GM21786 (cell line): ENCODE measurements at regions not wholly inside any gene's neighbourhood (a gene's known extent, or its start where the extent isn't known, plus 50 kb on each side); places are given as distances from the start of the nearest gene placed in this dataset.
"Not testable (repeated sequence)": the region's sequence is repeated elsewhere in the genome, so short reads cannot be mapped to it uniquely, and the experiment has no call there.

Experiments used
- ATAC-seq: cut with Tn5 transposase; IDR thresholded peaks from one replicate; pipeline ENCODE4 v1.9.1; 2021; ENCODE audit not compliant: unreplicated experiment

GRCh38 chr16:65822148-65822547, 544.3 kb upstream of the CDH5 start:
- ATAC-seq = no peak

- no peak for ATAC-seq
Measured at GRCh38 chr16:65819136-65819898, 547.2 kb upstream of the CDH5 start.

- ATAC-seq = no peak
Measured at GRCh38 chr16:65817799-65818198, 548.7 kb upstream of the CDH5 start.

GRCh38 chr16:65817066-65817465, 549.4 kb upstream of the CDH5 start:
- no peak for ATAC-seq

GRCh38 chr16:65816556-65816955, 549.9 kb upstream of the CDH5 start:
- ATAC-seq = no peak

- ATAC-seq = no peak
Measured at GRCh38 chr16:65815707-65816106, 550.8 kb upstream of the CDH5 start.

- ATAC-seq = not testable (repeated sequence)
Measured at GRCh38 chr16:65813879-65814278, 552.6 kb upstream of the CDH5 start.

GRCh38 chr16:65809627-65810026, 556.9 kb upstream of the CDH5 start:
- no peak for ATAC-seq

GRCh38 chr16:65808790-65809189, 557.7 kb upstream of the CDH5 start:
- ATAC-seq = no peak

GRCh38 chr16:65807858-65808257, 558.6 kb upstream of the CDH5 start:
- no peak for ATAC-seq

- not testable (repeated sequence) for ATAC-seq
Measured at GRCh38 chr16:65805704-65806103, 560.8 kb upstream of the CDH5 start.

- no peak for ATAC-seq
Measured at GRCh38 chr16:65796481-65796880, 570.0 kb upstream of the CDH5 start.

- no peak for ATAC-seq
Measured at GRCh38 chr16:65794973-65795372, 571.5 kb upstream of the CDH5 start.

GRCh38 chr16:65793781-65794180, 572.7 kb upstream of the CDH5 start:
- ATAC-seq = no peak

GRCh38 chr16:65790768-65791167, 575.7 kb upstream of the CDH5 start:
- no peak for ATAC-seq

GRCh38 chr16:65789161-65789945, 577.1 kb upstream of the CDH5 start:
- no peak for ATAC-seq

GRCh38 chr16:65788434-65789140, 577.9 kb upstream of the CDH5 start:
- ATAC-seq = no peak

GRCh38 chr16:65787921-65788320, 578.6 kb upstream of the CDH5 start:
- no peak for ATAC-seq

GRCh38 chr16:65786916-65787315, 579.6 kb upstream of the CDH5 start:
- no peak for ATAC-seq

- ATAC-seq = no peak
Measured at GRCh38 chr16:65783709-65784474, 582.6 kb upstream of the CDH5 start.
